ENCODE measurements at regions not wholly inside any gene's neighbourhood (a gene's known extent, or its start where the extent isn't known, plus 50 kb on each side); places are given as distances from the start of the nearest gene placed in this dataset.

GRCh38 chr13:73266640-73267180, 207.9 kb downstream of the KLF5 start:
- TF ChIP-seq YY2 (tag by site-specific recombination; IDR thresholded peaks at IDR 0.05): no peak
- no peak for TF ChIP-seq PRDM6 (tag by site-specific recombination; IDR thresholded peaks at IDR 0.05)
- no peak for TF ChIP-seq SP3 (tag by site-specific recombination; IDR thresholded peaks at IDR 0.05)
- TF ChIP-seq ZNF311 (tag by site-specific recombination; IDR thresholded peaks at IDR 0.05; ENCODE audit: borderline replicate concordance): no peak
- no peak for TF ChIP-seq ZNF548 (tag by site-specific recombination; IDR thresholded peaks at IDR 0.05)
- no peak for TF ChIP-seq ZNF416 (tag by site-specific recombination; IDR thresholded peaks at IDR 0.05)
- no peak for TF ChIP-seq ZBTB7A (tag by site-specific recombination; IDR thresholded peaks at IDR 0.05; ENCODE audit: low read depth)
- TF ChIP-seq ZNF513 (tag by site-specific recombination; IDR thresholded peaks at IDR 0.05): no peak
- TF ChIP-seq ZNF830 (tag by site-specific recombination; IDR thresholded peaks at IDR 0.05; ENCODE audit: low read depth): no peak
- TF ChIP-seq ZBTB26 (tag by site-specific recombination; optimal IDR thresholded peaks at IDR 0.05): no peak
- no peak for TF ChIP-seq GLIS2 (tag by site-specific recombination; IDR thresholded peaks at IDR 0.05)
- TF ChIP-seq ZNF785 (tag by site-specific recombination; IDR thresholded peaks at IDR 0.05): no peak
- TF ChIP-seq ZNF639 (tag by site-specific recombination; IDR thresholded peaks at IDR 0.05): no peak
- no peak for TF ChIP-seq ZNF169 (tag by site-specific recombination; IDR thresholded peaks at IDR 0.05)
- TF ChIP-seq ZBTB20 (tag by site-specific recombination; IDR thresholded peaks at IDR 0.05): no peak
- TF ChIP-seq HIC1 (tag by site-specific recombination; IDR thresholded peaks at IDR 0.05): no peak
- no peak for TF ChIP-seq SP7 (tag by site-specific recombination; IDR thresholded peaks at IDR 0.05)
- Histone ChIP-seq H3K4me3 (ENCODE audit: low read depth, low read length) (no peak overlapping the region), H3K4me1 (ENCODE audit: control insufficient read depth, insufficient read depth, low read length) (no peaks in the 10 kb centered on the region), H3K27ac (ENCODE audit: extremely low read depth, low read depth, low read length) (no peak overlapping the region), H3K9me3 (ENCODE audit: control insufficient read depth, insufficient read depth, low read depth, low read length) (no peaks in the 10 kb centered on the region), H3K36me3 (ENCODE audit: control insufficient read depth in 2 of 2, insufficient read depth in 1 of 2, low read length in 2 of 2) (no peaks in the 10 kb centered on the region)
- ChIA-PET CTCF (interaction anchor here (0.6 kb wide), 1 partner anchor 1445 kb away, joined by 3 read pairs; no protein-coding TSS in a partner anchor), POLR2A (no interaction called here)

Data from HEK293 (cell line).